Activated CD4-positive, alpha-beta T cell treated with anti-CD3 and anti-CD28 coated beads for 1 hour (primary cell): ENCODE measurements at regions not wholly inside any gene's neighbourhood (a gene's known extent, or its start where the extent isn't known, plus 50 kb on each side); places are given as distances from the start of the nearest gene placed in this dataset.
"Not testable (repeated sequence)": the region's sequence is repeated elsewhere in the genome, so short reads cannot be mapped to it uniquely, and the experiment has no call there.

ENCODE experiments used
- DNase-seq: peaks from one replicate; pipeline ENCODE4 v3.0.0-alpha.2; 2020

- no peak for DNase-seq
These were observed 87.5 kb upstream of the TMEM170B start for GRCh38 chr6:11450037-11450436.

- no peak for DNase-seq
These were observed 88.1 kb upstream of the TMEM170B start for GRCh38 chr6:11449408-11449807.

GRCh38 chr6:11448038-11448437, 89.5 kb upstream of the TMEM170B start:
- DNase-seq = no peak

GRCh38 chr6:11447265-11447664, 90.3 kb upstream of the TMEM170B start:
- DNase-seq = no peak

- DNase-seq = no peak
These were observed 92.4 kb upstream of the TMEM170B start for GRCh38 chr6:11445146-11445545.

GRCh38 chr6:11443125-11443524, 94.4 kb upstream of the TMEM170B start:
- DNase-seq = not testable (repeated sequence)

GRCh38 chr6:11442495-11442894, 95.1 kb upstream of the TMEM170B start:
- no peak for DNase-seq

- DNase-seq = no peak
These were observed 97.7 kb upstream of the TMEM170B start for GRCh38 chr6:11439876-11440275.

GRCh38 chr6:11439017-11439420, 98.5 kb upstream of the TMEM170B start:
- no peak for DNase-seq

- DNase-seq = no peak
These were observed 99.6 kb upstream of the TMEM170B start for GRCh38 chr6:11437824-11438459.

- DNase-seq = no peak
These were observed 100.9 kb upstream of the TMEM170B start for GRCh38 chr6:11436508-11437096.

GRCh38 chr6:11434565-11435326, 102.8 kb upstream of the TMEM170B start:
- no peak for DNase-seq

- DNase-seq = no peak
These were observed 103.7 kb upstream of the TMEM170B start for GRCh38 chr6:11433860-11434259.

GRCh38 chr6:11432713-11433450, 104.7 kb upstream of the TMEM170B start:
- DNase-seq = no peak

GRCh38 chr6:11432091-11432490, 105.5 kb upstream of the TMEM170B start:
- no peak for DNase-seq

- no peak for DNase-seq
These were observed 106.1 kb upstream of the TMEM170B start for GRCh38 chr6:11431455-11431937.

GRCh38 chr6:11430036-11430435, 107.5 kb upstream of the TMEM170B start:
- DNase-seq = no peak

GRCh38 chr6:11429577-11429976, 108.0 kb upstream of the TMEM170B start:
- DNase-seq = no peak

- DNase-seq = no peak
These were observed 108.7 kb upstream of the TMEM170B start for GRCh38 chr6:11428895-11429294.

- DNase-seq = no peak
These were observed 109.2 kb upstream of the TMEM170B start for GRCh38 chr6:11428371-11428770.

GRCh38 chr6:11427723-11428245, 109.8 kb upstream of the TMEM170B start:
- DNase-seq = no peak

GRCh38 chr6:11427091-11427722, 110.3 kb upstream of the TMEM170B start:
- DNase-seq = no peak

GRCh38 chr6:11426571-11426970, 111.0 kb upstream of the TMEM170B start:
- no peak for DNase-seq
